BLaER1 (cell line): ENCODE measurements at regions not wholly inside any gene's neighbourhood (a gene's known extent, or its start where the extent isn't known, plus 50 kb on each side); places are given as distances from the start of the nearest gene placed in this dataset.

Experiments used
- H3K27ac ChIP-seq: shearing (Covaris generic); formaldehyde crosslinking; 2 replicates; pipeline ENCODE4 v1.8.1; 2022
- H3K27me3 ChIP-seq: shearing (Covaris generic); formaldehyde crosslinking; 2 replicates; pipeline ENCODE4 v1.8.1; 2022
- H3K36me3 ChIP-seq: shearing (Covaris generic); formaldehyde crosslinking; 2 replicates; pipeline ENCODE4 v1.8.1; 2022
- H3K4me1 ChIP-seq: shearing (Covaris generic); formaldehyde crosslinking; 2 replicates; pipeline ENCODE4 v1.8.1; 2022
- H3K4me2 ChIP-seq: shearing (Covaris generic); formaldehyde crosslinking; 2 replicates; pipeline ENCODE4 v1.8.1; 2022
- H3K4me3 ChIP-seq: shearing (Covaris generic); formaldehyde crosslinking; 2 replicates; pipeline ENCODE4 v1.8.1; 2022
- H3K9ac ChIP-seq: shearing (Covaris generic); formaldehyde crosslinking; 2 replicates; pipeline ENCODE4 v1.8.1; 2022
- H3K9me3 ChIP-seq: shearing (Covaris generic); formaldehyde crosslinking; 2 replicates; pipeline ENCODE4 v1.8.1; 2022
- H4K20me1 ChIP-seq: shearing (Covaris generic); formaldehyde crosslinking; 2 replicates; pipeline ENCODE4 v1.8.1; 2022
- Cebpa-rat ChIP-seq: shearing (Covaris generic); IDR thresholded peaks from 2 replicates; pipeline ENCODE4 v1.8.1; 2022

DNA sequence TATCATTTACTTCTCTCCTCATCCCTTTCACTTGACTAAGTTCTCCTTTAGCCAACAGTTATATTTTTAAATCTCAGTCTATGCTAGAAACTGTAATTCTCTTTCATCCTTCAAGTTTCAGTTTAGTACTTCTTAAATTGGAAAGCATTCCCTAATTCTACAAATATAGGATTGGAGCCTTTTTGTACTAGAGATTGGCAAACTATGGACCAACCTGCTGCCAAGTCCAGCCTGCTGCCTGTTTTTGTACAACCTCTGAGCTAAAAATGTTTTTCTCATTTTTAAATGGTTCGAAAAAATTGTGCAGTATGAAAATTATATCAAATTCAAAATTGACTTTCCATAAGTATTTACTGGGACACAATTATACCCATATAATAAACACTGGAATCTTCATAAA is 1381.5 kb upstream of the SPRY2 start:
- Histone ChIP-seq H3K4me1 (no peaks in the 10 kb centered on the region), H3K4me2 (no peak overlapping the region), H3K27me3 (no peaks in the 10 kb centered on the region), H3K27ac (no peak overlapping the region), H3K36me3 (no peaks in the 10 kb centered on the region), H3K4me3 (no peak overlapping the region), H3K9ac (no peak overlapping the region), H3K9me3 (no peaks in the 10 kb centered on the region; the same call in 1 of the 2 replicates), H4K20me1 (no peaks in the 10 kb centered on the region)
- TF ChIP-seq Cebpa-rat: no peak

DNA sequence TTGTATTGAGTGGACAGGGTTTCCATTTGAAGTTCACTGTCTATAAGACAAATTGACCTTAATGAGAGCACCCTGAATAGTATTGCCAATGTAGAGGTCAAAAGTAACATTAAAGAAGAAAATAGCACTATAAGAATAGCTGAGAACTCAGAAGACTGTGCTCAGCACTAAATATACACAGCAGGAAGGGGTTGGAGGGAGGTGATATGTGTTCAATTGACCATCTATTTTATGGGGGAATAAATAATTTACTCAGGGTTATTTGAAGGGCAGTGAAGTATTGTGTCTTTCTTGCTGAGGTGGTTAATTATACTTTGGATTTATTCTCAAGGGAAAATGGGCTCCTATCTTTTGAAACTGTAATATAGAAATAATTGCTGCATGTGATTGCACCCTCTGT is 1380.5 kb upstream of the SPRY2 start:
- no peak for TF ChIP-seq Cebpa-rat
- Histone ChIP-seq H3K36me3 (no peaks in the 10 kb centered on the region), H3K9ac (no peak overlapping the region), H4K20me1 (no peaks in the 10 kb centered on the region), H3K27me3 (no peaks in the 10 kb centered on the region), H3K4me1 (no peaks in the 10 kb centered on the region), H3K9me3 (no peaks in the 10 kb centered on the region; the same call in 1 of the 2 replicates), H3K27ac (no peak overlapping the region), H3K4me3 (no peak overlapping the region), H3K4me2 (no peak overlapping the region)

DNA sequence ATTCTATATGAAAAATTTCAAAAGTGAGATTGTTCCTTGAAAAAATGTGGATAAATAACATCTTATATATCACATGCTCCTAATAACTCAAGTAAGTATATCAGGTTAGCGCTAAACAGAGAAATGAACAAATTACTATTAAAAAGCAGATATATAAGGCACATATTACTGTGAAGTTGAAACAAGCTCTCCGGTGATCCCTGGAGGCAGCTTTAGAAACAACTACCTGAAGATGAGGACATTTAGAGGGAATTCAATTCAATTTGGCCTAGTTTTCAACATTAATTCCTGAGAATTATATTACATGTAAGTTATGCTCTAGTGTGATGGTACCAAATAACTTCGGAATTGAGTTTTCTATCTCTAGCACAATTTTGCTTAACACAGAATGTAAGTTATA is 1373.6 kb upstream of the SPRY2 start:
- H3K4me1 ChIP-seq: no peaks in the 10 kb centered on the region
- H4K20me1 ChIP-seq: no peaks in the 10 kb centered on the region
- H3K4me2 ChIP-seq: no peak overlapping the region
- H3K27ac ChIP-seq: no peak overlapping the region
- TF ChIP-seq Cebpa-rat: no peak
- no peaks in the 10 kb centered on the region for H3K9me3 ChIP-seq
- H3K9ac ChIP-seq: no peak overlapping the region
- H3K4me3 ChIP-seq: no peak overlapping the region
- no peaks in the 10 kb centered on the region for H3K27me3 ChIP-seq
- H3K36me3 ChIP-seq: no peaks in the 10 kb centered on the region

DNA sequence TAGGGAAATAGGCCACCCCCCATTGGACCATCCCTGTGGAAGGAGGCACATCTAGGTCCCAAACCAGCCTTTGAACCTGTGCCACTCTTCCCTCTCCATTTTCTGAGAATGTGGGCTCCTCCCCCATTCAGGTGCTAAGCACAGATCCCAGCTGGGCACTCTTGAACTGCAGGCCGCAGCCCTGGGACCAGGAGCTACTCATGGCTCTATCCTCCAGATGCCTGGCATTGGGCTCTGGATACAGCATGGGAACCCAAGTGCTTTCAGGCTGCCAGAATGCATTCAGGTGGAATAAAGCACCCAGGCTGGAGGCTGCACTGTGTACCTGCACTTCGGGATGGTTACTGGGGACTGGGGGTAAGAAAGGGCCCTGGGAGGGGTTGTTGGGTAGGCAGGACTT is 1372.3 kb upstream of the SPRY2 start:
- Histone ChIP-seq H3K4me1 (no peaks in the 10 kb centered on the region), H3K27me3 (no peaks in the 10 kb centered on the region), H3K36me3 (no peaks in the 10 kb centered on the region), H4K20me1 (no peaks in the 10 kb centered on the region), H3K9ac (no peak overlapping the region), H3K9me3 (no peaks in the 10 kb centered on the region), H3K4me2 (no peak overlapping the region), H3K27ac (no peak overlapping the region), H3K4me3 (no peak overlapping the region)
- no peak for TF ChIP-seq Cebpa-rat

DNA sequence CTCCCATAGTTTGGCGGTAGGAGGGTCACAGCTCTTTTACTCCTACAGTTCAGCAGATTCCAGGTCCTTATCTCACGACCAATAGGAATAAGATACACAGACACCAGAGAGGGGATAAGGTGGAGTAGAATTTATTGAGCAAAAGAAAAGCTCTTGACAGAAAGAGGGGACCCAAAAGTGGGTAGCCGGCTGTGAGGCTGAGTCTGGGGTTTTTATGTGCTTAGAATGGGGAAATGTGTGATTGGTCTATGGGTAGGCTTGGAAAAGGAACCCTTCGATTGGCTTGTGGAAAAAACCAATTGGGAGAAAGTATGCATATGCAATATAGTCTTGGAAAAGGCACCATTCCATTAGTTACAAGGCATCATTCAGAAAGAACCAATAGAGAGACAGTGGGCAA is 1356.9 kb upstream of the SPRY2 start:
- Histone ChIP-seq H3K4me2 (no peak overlapping the region), H3K9ac (no peak overlapping the region), H3K27me3 (no peaks in the 10 kb centered on the region), H3K4me3 (no peak overlapping the region), H3K36me3 (no peaks in the 10 kb centered on the region), H3K9me3 (peaks cover 15% of the 10 kb centered on the region), H4K20me1 (no peaks in the 10 kb centered on the region), H3K27ac (no peak overlapping the region), H3K4me1 (no peaks in the 10 kb centered on the region)
- TF ChIP-seq Cebpa-rat: no peak

DNA sequence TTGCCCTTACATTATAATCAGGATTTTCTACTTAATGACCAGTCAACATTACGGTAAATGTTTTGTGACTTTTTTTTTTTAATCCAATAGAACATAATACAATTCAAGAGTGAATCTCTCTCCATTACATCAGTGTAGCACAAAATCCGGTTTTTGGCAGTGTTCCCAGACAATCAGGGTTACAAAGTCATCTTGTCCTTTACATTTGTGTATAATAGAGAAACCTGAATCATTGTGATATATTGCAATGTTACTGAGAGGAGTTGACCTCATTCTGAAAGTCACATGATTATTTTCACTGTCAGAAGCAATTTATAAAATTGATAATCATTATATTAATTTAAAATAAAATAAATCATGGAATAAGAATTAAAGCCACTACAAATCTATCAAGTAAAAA is 1346.0 kb upstream of the SPRY2 start:
- no peak overlapping the region for H3K4me2 ChIP-seq
- no peak for TF ChIP-seq Cebpa-rat

DNA sequence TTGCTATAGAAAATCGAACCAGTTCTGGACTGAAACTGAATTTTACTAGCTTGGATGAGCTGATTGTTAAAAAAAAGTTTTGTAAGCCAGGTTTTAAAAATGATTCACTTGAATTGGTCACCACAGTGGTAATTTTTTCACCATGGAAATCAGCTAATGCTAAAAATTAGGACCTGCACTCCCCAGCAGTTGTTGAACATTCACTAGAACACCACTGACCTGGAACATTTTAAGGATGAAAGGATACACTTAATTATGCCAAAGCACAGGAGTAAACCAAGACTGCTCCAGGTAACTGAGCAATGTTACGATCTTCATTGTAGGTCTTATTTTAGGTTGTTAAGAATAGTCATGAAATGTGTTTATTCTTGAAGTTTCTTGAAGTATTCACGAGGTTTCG is 1342.6 kb upstream of the SPRY2 start:
- Histone ChIP-seq H3K9ac (no peak overlapping the region), H3K4me3 (no peak overlapping the region), H3K4me1 (no peaks in the 10 kb centered on the region), H4K20me1 (no peaks in the 10 kb centered on the region), H3K27ac (no peak overlapping the region), H3K4me2 (no peak overlapping the region), H3K9me3 (no peaks in the 10 kb centered on the region), H3K27me3 (no peaks in the 10 kb centered on the region), H3K36me3 (no peaks in the 10 kb centered on the region)
- TF ChIP-seq Cebpa-rat: no peak

More for the DNA sequence above, 1346.0 kb upstream of the SPRY2 start:
- no peaks in the 10 kb centered on the region for H4K20me1 ChIP-seq
- H3K4me3 ChIP-seq: no peak overlapping the region
- no peak overlapping the region for H3K9ac ChIP-seq
- no peaks in the 10 kb centered on the region for H3K9me3 ChIP-seq
- H3K4me1 ChIP-seq: no peaks in the 10 kb centered on the region
- H3K27ac ChIP-seq: no peak overlapping the region
- no peaks in the 10 kb centered on the region for H3K36me3 ChIP-seq
- H3K27me3 ChIP-seq: no peaks in the 10 kb centered on the region

DNA sequence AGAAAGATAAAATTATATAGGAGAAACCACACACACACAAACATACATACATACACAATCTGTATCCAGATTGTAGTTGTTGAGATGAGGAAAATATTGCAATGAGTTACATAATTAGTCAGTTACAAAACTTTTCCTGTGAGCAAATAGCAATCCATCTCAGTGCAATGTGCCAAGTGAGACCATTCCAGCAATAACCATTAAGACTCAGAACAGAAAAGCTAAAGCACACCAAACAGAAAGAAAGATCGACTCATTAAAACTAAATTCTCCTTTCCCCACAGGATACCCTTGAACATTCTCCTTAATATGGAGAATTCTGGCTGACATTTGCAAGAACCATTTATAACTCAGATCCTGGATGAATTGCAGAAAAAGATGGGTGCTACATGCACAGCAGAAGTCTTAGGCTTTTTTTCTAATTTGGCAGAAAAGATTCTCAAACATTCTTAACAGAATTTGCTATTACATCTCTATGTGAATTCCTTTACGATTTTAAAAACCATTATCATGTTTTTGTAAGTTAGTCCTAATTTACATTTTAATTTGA is 1341.2 kb upstream of the SPRY2 start:
- no peak overlapping the region for H3K27ac ChIP-seq
- no peaks in the 10 kb centered on the region for H3K36me3 ChIP-seq
- no peaks in the 10 kb centered on the region for H3K4me1 ChIP-seq
- peaks cover 5% of the 10 kb centered on the region for H3K9me3 ChIP-seq
- H4K20me1 ChIP-seq: no peaks in the 10 kb centered on the region
- no peaks in the 10 kb centered on the region for H3K27me3 ChIP-seq
- no peak overlapping the region for H3K9ac ChIP-seq
- H3K4me2 ChIP-seq: no peak overlapping the region
- TF ChIP-seq Cebpa-rat: no peak
- no peak overlapping the region for H3K4me3 ChIP-seq

DNA sequence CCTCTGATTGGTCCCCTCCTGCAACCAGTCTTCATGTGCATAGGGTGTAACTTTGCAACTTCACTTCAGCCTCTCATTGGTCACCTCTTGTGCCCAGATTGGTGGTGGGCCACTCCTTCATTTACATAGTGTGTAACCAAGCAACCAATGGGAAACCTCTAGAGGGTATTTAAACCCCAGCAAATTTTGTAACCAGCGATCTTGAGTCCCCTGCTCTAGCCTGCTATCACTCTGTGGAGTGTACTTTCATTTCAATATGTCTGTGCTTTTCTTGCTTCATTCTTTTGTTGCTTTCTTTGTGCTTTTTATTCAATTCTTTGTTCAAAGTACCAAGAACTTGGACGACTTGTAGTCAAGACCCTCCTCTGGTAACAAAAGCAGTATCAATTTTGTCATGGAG is 1336.9 kb upstream of the SPRY2 start:
- Histone ChIP-seq H3K27ac (no peak overlapping the region), H3K9me3 (peaks cover 5% of the 10 kb centered on the region), H4K20me1 (no peaks in the 10 kb centered on the region), H3K9ac (no peak overlapping the region), H3K4me3 (no peak overlapping the region), H3K4me2 (no peak overlapping the region), H3K4me1 (no peaks in the 10 kb centered on the region), H3K27me3 (no peaks in the 10 kb centered on the region), H3K36me3 (no peaks in the 10 kb centered on the region)
- no peak for TF ChIP-seq Cebpa-rat

DNA sequence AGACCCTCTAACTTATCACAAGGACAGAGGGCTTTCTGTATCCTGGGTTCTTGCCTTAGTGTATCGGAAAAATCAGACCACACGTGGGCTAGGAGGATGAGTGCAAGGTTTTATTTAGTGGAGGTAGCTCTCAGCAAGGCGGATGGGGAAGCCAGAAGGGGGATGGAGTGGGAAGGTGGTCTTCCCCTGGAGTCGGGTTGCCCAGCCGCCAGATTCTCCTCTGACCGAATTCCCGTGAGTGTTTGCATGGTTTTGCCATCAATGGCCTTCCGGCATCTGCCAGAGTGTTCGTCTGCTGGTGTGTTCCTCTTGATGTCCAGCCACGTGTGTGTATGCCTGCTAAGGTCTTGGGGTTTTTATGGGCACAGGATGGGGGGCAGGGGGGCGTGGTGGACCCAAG is 1335.1 kb upstream of the SPRY2 start:
- H3K4me1 ChIP-seq: no peaks in the 10 kb centered on the region
- no peaks in the 10 kb centered on the region for H4K20me1 ChIP-seq
- H3K4me2 ChIP-seq: no peak overlapping the region
- no peak for TF ChIP-seq Cebpa-rat
- H3K36me3 ChIP-seq: no peaks in the 10 kb centered on the region
- no peaks in the 10 kb centered on the region for H3K27me3 ChIP-seq
- H3K4me3 ChIP-seq: no peak overlapping the region
- peaks cover 5% of the 10 kb centered on the region for H3K9me3 ChIP-seq
- H3K9ac ChIP-seq: no peak overlapping the region
- H3K27ac ChIP-seq: no peak overlapping the region

DNA sequence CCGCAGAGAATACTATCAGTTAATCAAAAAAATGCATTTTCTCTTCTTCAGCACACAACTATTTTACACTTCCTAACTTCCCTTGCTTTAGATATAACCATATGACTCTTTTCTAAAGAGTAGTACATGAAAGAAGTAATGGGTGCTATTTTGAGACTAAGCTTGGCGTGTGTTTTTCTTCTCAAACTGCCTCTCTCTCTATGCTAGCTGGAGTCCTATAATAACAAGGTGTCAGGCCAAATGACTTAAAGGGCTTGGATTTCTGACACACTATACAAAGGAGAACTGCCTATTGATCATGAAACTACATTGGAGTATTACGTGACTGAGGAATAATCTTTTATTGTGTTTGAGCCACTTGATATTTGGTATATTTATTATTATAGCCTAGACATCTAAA is 1330.1 kb upstream of the SPRY2 start:
- no peaks in the 10 kb centered on the region for H3K36me3 ChIP-seq
- no peak overlapping the region for H3K4me2 ChIP-seq
- no peaks in the 10 kb centered on the region for H3K9me3 ChIP-seq
- H3K4me1 ChIP-seq: peaks cover 16% of the 10 kb centered on the region
- no peak for TF ChIP-seq Cebpa-rat
- H3K4me3 ChIP-seq: no peak overlapping the region
- H4K20me1 ChIP-seq: no peaks in the 10 kb centered on the region
- H3K9ac ChIP-seq: no peak overlapping the region
- H3K27me3 ChIP-seq: no peaks in the 10 kb centered on the region
- no peak overlapping the region for H3K27ac ChIP-seq
